Transverse colon (tissue), 4 donors: ENCODE measurements at regions not wholly inside any gene's neighbourhood (a gene's known extent, or its start where the extent isn't known, plus 50 kb on each side); places are given as distances from the start of the nearest gene placed in this dataset.

Experiments
- EP300 ChIP-seq: sonication (generic); formaldehyde crosslinking; IDR thresholded peaks from one replicate; pipeline ENCODE4 v1.6.1; 2017; ENCODE audit warnings: antibody characterized with exemption, low read depth
- POLR2A ChIP-seq: fragments of 450-650 bp; IDR thresholded peaks from one replicate; pipeline ENCODE4 v1.6.1; 2016; ENCODE audit warnings: antibody characterized with exemption, mild to moderate bottlenecking, moderate library complexity
- POLR2AphosphoS5 ChIP-seq, 3 donors: sonication (generic); formaldehyde crosslinking; IDR thresholded peaks; one replicate each; pipeline ENCODE4 v1.6.1; 2016; ENCODE audit warnings: antibody characterized with exemption in 3 of 3
- TF ChIP-seq, protein P1 (sequence below), 5 experiments: fragments of 200-600 bp in 3 of 5; fragments of 450-650 bp in 2 of 5; sonication (generic) in 3 of 5; IDR thresholded peaks; 1 replicate in 2 of 5; 2 replicates in 3 of 5; pipeline ENCODE4 v1.5.1; 2016 to 2017; ENCODE audit warnings: antibody characterized with exemption in 5 of 5, inconsistent platforms in 3 of 5, mild to moderate bottlenecking in 2 of 5, moderate library complexity in 1 of 5

DNA sequence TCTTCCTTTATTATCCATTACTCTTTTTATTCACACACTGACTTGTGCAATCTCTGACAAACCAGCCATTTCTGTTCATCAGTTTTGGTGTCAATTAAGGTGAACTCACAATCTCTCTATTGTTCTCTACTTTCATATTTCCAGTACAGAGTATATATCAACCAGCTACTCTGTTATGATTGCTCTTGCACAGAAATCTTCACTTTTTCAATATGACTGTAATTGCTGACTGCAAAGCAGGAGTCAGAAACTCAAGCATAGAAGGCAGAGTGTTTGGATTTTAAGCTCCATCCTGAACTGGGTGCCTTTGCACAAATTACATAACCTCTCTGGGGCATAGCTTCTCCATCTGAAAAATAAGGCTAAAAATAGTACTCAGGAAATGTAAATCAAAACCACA is 1042.0 kb downstream of the GRM8 start:
- TF ChIP-seq, protein P1, sequence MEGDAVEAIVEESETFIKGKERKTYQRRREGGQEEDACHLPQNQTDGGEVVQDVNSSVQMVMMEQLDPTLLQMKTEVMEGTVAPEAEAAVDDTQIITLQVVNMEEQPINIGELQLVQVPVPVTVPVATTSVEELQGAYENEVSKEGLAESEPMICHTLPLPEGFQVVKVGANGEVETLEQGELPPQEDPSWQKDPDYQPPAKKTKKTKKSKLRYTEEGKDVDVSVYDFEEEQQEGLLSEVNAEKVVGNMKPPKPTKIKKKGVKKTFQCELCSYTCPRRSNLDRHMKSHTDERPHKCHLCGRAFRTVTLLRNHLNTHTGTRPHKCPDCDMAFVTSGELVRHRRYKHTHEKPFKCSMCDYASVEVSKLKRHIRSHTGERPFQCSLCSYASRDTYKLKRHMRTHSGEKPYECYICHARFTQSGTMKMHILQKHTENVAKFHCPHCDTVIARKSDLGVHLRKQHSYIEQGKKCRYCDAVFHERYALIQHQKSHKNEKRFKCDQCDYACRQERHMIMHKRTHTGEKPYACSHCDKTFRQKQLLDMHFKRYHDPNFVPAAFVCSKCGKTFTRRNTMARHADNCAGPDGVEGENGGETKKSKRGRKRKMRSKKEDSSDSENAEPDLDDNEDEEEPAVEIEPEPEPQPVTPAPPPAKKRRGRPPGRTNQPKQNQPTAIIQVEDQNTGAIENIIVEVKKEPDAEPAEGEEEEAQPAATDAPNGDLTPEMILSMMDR (IDR thresholded peaks at IDR 0.05) = no peak
- no peak for TF ChIP-seq EP300
- TF ChIP-seq POLR2A = no peak
- TF ChIP-seq POLR2AphosphoS5 (IDR thresholded peaks at IDR 0.05) = no peak
